HepG2 (cell line): ENCODE measurements at regions not wholly inside any gene's neighbourhood (a gene's known extent, or its start where the extent isn't known, plus 50 kb on each side); places are given as distances from the start of the nearest gene placed in this dataset.

Experiments
- ATAC-seq: fragments of 200-7000 bp; cut with Tn5 transposase; 3 replicates; pipeline ENCODE4 v1.9.1; 2020; ENCODE audit warnings: mild to moderate bottlenecking, moderate library complexity
- BruUV-seq: library from RNA; stranded (reverse); fragments of 400-500 nt; replicated peaks from 2 replicates; lab custom pipeline; 2021; lab: Mats Ljungman, UMichigan
- CTCF ChIA-PET: fragments of 300-600 bp; formaldehyde crosslinking; extraction: SDS; loops from one replicate; lab custom pipeline; 2021; ENCODE audit warnings: low total read pairs, inconsistent platforms, low intra/inter-chr PET ratio; lab: Yijun Ruan, JAX
- POLR2A ChIA-PET: fragments of 350-600 bp; sonication (Branson Sonifier 250); formaldehyde crosslinking; loops from one replicate; lab custom pipeline; 2020; ENCODE audit warnings: antibody characterized with exemption, inconsistent platforms; lab: Yijun Ruan, JAX
- DNase-seq: peaks from one replicate; pipeline ENCODE4 v3.0.0-alpha.2; 2015; ENCODE audit warnings: low spot score
- FAIRE-seq: peaks from 3 replicates; lab custom pipeline; 2011; peaks lifted over from hg19 to GRCh38; lab: Jason Lieb, UNC
- H2AFZ ChIP-seq: one replicate; pipeline ENCODE4 v1.6.1; 2011; ENCODE audit warnings: low read length, inconsistent platforms
- H3K27ac ChIP-seq: fragments of 300-600 bp; 3 replicates; pipeline ENCODE4 v1.8.0; 2011; ENCODE audit warnings: mixed run types, mild to moderate bottlenecking, mixed read lengths, low read length, inconsistent platforms; ENCODE audit not compliant: insufficient read depth; ENCODE audit errors: extremely low read length
- H3K27me3 ChIP-seq, 2 experiments: fragments of 200-600 bp in 1 of 2; 2 replicates in 1 of 2; 3 replicates in 1 of 2; pipeline versions ENCODE4 v1.6.0 to v1.8.0; 2011; ENCODE audit warnings: low read length in 2 of 2, mild to moderate bottlenecking in 2 of 2, moderate library complexity in 2 of 2, inconsistent platforms in 1 of 2; ENCODE audit not compliant: insufficient read depth in 2 of 2, control insufficient read depth in 1 of 2
- H3K36me3 ChIP-seq, 2 experiments: fragments of 200-600 bp in 1 of 2; replicated peaks in 1 of 2; 2 replicates in 1 of 2; 3 replicates in 1 of 2; pipeline versions ENCODE4 v1.5.1 to v1.8.0; 2011; ENCODE audit warnings: low read length in 2 of 2, inconsistent platforms in 1 of 2; ENCODE audit not compliant: insufficient read depth in 2 of 2, control insufficient read depth in 1 of 2
- H3K4me1 ChIP-seq: 2 replicates; pipeline ENCODE4 v1.5.1; 2012; ENCODE audit warnings: low read length, inconsistent platforms; ENCODE audit not compliant: insufficient read depth
- H3K4me2 ChIP-seq: 2 replicates; pipeline ENCODE4 v1.6.0; 2011; ENCODE audit warnings: low read depth, low read length, inconsistent platforms
- H3K4me3 ChIP-seq, 3 experiments: fragments of 200-600 bp in 1 of 3; sonication (generic), shearing (Covaris generic) in 1 of 3; replicated peaks in 1 of 3; 2 replicates each; pipeline ENCODE4 v1.5.1; 2011 to 2016; ENCODE audit warnings: low read length in 3 of 3, inconsistent platforms in 2 of 3, low read depth in 2 of 3, mild to moderate bottlenecking in 2 of 3, control low read depth in 1 of 3, mixed read lengths in 1 of 3; ENCODE audit not compliant: insufficient read depth in 1 of 3
- H3K79me2 ChIP-seq: one replicate; pipeline ENCODE4 v1.6.1; 2011; ENCODE audit warnings: low read length, inconsistent platforms; ENCODE audit not compliant: insufficient read depth
- H3K9ac ChIP-seq: 2 replicates; pipeline ENCODE4 v1.6.0; 2011; ENCODE audit warnings: mild to moderate bottlenecking, low read depth, low read length, inconsistent platforms; ENCODE audit not compliant: insufficient read depth
- H3K9me3 ChIP-seq: 2 replicates; pipeline ENCODE4 v1.5.1; 2012; ENCODE audit warnings: mild to moderate bottlenecking, low read length
- H4K20me1 ChIP-seq: 2 replicates; pipeline ENCODE4 v1.6.0; 2011; ENCODE audit warnings: inconsistent platforms, mild to moderate bottlenecking, low read length, moderate library complexity; ENCODE audit not compliant: insufficient read depth
- ETV6 ChIP-seq: sonication (generic); formaldehyde crosslinking; conservative IDR thresholded peaks from 2 replicates; pipeline ENCODE4 v1.4.0; 2020; ENCODE audit warnings: missing genetic modification reagents
- HNRNPLL ChIP-seq: fragments of 200-400 bp; formaldehyde crosslinking; IDR thresholded peaks from 2 replicates; pipeline ENCODE4 v1.6.1; 2017; ENCODE audit warnings: mild to moderate bottlenecking, low read depth, low read length; ENCODE audit not compliant: poor library complexity, severe bottlenecking
- LCORL ChIP-seq, 2 experiments: fragments of 450-650 bp in 1 of 2; sonication (generic) in 1 of 2; formaldehyde crosslinking in 1 of 2; IDR thresholded peaks; 2 replicates each; pipeline versions ENCODE4 v1.5.0 to v1.6.1; 2017 to 2020; ENCODE audit warnings: antibody characterized with exemption in 1 of 2, missing genetic modification reagents in 1 of 2
- NCOA1 ChIP-seq: sonication (generic); formaldehyde crosslinking; IDR thresholded peaks from 2 replicates; pipeline ENCODE4 v1.9.0; 2021; ENCODE audit warnings: missing genetic modification reagents
- NFKBIZ ChIP-seq: IDR thresholded peaks from 2 replicates; pipeline ENCODE4 v1.6.1; 2018; ENCODE audit warnings: missing genetic modification reagents, missing compliant biosample characterization
- NKX3-1 ChIP-seq: sonication (generic); formaldehyde crosslinking; IDR thresholded peaks from 2 replicates; pipeline ENCODE4 v1.5.0; 2020; ENCODE audit warnings: missing genetic modification reagents
- STAT5B ChIP-seq: sonication (generic); formaldehyde crosslinking; IDR thresholded peaks from 2 replicates; pipeline ENCODE4 v1.4.0; 2020; ENCODE audit warnings: missing genetic modification reagents
- SYNCRIP ChIP-seq: fragments of 200-400 bp; formaldehyde crosslinking; IDR thresholded peaks from 2 replicates; pipeline ENCODE4 v1.6.1; 2018; ENCODE audit warnings: mild to moderate bottlenecking, low read depth, low read length; ENCODE audit not compliant: insufficient read depth
- ZNF331 ChIP-seq: sonication (generic); formaldehyde crosslinking; IDR thresholded peaks from 2 replicates; pipeline ENCODE4 v1.4.0; 2020; ENCODE audit warnings: missing genetic modification reagents
- WGBS: methylation state at CpG from one replicate; pipeline ENCODE4 v1.1.6; 2017; ENCODE audit warnings: low lambda C conversion rate; 5-methylcytosine and 5-hydroxymethylcytosine counted together
- in situ Hi-C: cut with HindIII; loops from 2 replicates; pipeline ENCODE4 v1.10.0; 2017; ENCODE audit warnings: low pct_unique_long_range_greater_than_20kb; ENCODE audit not compliant: extremely low pct_ligation_motif_present
- intact Hi-C: fragments of 100-400 bp; cut with micrococcal nuclease; formaldehyde crosslinking; loops from one replicate; pipeline ENCODE4 v1.10.0; 2022; ENCODE audit not compliant: unreplicated experiment
- TF ChIP-seq, protein P1 (sequence below): sonication (generic); formaldehyde crosslinking; IDR thresholded peaks from 2 replicates; pipeline ENCODE4 v1.4.0; 2020; ENCODE audit warnings: missing genetic modification reagents, mild to moderate bottlenecking, borderline replicate concordance
- TF ChIP-seq, protein P2 (sequence below): sonication (generic); formaldehyde crosslinking; IDR thresholded peaks from 2 replicates; pipeline ENCODE4 v1.9.0; 2021; ENCODE audit warnings: missing genetic modification reagents, borderline replicate concordance
- TF ChIP-seq, protein P3 (sequence below): IDR thresholded peaks from 2 replicates; pipeline ENCODE4 v1.6.1; 2018; ENCODE audit warnings: missing genetic modification reagents
- TF ChIP-seq, protein P4 (sequence below), 2 experiments: sonication (generic) in 1 of 2; formaldehyde crosslinking in 1 of 2; IDR thresholded peaks; 2 replicates each; pipeline versions ENCODE4 v1.4.0 to v1.6.1; 2018 to 2020; ENCODE audit warnings: missing genetic modification reagents in 2 of 2, borderline replicate concordance in 1 of 2, low read depth in 1 of 2, mild to moderate bottlenecking in 1 of 2, missing biosample characterization in 1 of 2

DNA sequence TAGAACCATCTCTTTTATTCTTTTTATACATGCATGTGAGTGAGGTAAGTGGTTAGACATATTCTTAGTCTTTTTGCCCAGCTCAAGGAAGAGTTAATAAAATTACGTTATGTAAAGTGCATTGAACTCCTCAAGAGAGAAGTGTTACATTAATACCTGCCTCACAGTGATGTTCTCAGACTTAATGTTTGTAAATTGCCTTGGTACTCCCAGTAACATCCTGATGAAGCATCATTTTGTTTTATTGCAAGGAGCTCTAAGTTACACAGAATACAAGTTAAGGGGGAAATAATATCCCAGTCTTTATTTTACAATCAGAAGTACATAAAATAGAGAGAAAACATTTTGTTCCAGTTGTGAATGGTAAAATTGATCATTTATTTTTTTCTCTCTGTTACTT, 89.5 kb upstream of the ARRDC3 start (continued):
- TF ChIP-seq, protein P1, sequence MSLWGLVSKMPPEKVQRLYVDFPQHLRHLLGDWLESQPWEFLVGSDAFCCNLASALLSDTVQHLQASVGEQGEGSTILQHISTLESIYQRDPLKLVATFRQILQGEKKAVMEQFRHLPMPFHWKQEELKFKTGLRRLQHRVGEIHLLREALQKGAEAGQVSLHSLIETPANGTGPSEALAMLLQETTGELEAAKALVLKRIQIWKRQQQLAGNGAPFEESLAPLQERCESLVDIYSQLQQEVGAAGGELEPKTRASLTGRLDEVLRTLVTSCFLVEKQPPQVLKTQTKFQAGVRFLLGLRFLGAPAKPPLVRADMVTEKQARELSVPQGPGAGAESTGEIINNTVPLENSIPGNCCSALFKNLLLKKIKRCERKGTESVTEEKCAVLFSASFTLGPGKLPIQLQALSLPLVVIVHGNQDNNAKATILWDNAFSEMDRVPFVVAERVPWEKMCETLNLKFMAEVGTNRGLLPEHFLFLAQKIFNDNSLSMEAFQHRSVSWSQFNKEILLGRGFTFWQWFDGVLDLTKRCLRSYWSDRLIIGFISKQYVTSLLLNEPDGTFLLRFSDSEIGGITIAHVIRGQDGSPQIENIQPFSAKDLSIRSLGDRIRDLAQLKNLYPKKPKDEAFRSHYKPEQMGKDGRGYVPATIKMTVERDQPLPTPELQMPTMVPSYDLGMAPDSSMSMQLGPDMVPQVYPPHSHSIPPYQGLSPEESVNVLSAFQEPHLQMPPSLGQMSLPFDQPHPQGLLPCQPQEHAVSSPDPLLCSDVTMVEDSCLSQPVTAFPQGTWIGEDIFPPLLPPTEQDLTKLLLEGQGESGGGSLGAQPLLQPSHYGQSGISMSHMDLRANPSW (CRISPR knock-in tag) = no peak
- TF ChIP-seq ETV6 (no peak), HNRNPLL (no peak), ZNF331 (no peak), STAT5B (CRISPR knock-in tag) (no peak), SYNCRIP (no peak), NCOA1 (CRISPR knock-in tag) (no peak)

DNA sequence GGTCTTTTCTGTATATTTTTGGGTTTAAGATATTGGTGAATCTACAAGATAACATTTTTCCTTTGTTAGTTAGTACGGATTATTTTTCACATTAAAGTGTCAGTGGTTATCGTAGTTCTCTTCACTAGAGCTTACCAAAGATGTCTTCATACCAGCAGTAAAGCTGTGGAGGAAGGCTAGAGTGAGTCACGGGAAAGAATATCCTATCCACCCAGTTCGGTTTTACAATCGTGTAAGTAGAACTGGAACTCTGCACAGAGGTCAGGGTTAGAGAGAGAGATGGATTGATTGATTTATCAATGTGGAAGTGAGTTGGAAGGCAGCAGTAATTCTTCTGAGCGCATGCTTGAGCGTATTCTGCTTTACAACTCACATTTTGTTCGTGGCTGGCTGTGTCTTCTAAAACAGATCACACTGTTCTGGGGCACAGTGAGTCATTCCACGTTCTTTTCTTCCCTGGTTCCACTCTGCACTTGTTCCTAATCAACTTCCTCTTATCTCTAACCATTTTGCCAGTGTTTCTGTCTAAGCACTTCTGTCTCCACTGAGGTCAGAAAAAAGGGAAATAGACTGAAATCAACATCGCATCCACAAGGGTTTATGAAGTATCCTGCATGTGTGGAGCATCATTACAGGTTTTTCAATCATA, 86.5 kb upstream of the ARRDC3 start:
- WGBS = 17% methylated on average over 10 of the region's 10 CpGs
- BruUV-seq = no TSS peak
- H4K20me1 ChIP-seq = no peaks in the 10 kb centered on the region
- POLR2A ChIA-PET = no interaction called here
- H3K4me2 ChIP-seq = no peak overlapping the region
- H3K36me3 ChIP-seq = no peaks in the 10 kb centered on the region
- H3K27me3 ChIP-seq = no peaks in the 10 kb centered on the region
- H3K4me3 ChIP-seq = no peak overlapping the region
- ATAC-seq (no peak), FAIRE-seq (no peak), DNase-seq (no peak)
- no peaks in the 10 kb centered on the region for H3K9me3 ChIP-seq
- TF ChIP-seq NFKBIZ = no peak
- TF ChIP-seq, protein P2, sequence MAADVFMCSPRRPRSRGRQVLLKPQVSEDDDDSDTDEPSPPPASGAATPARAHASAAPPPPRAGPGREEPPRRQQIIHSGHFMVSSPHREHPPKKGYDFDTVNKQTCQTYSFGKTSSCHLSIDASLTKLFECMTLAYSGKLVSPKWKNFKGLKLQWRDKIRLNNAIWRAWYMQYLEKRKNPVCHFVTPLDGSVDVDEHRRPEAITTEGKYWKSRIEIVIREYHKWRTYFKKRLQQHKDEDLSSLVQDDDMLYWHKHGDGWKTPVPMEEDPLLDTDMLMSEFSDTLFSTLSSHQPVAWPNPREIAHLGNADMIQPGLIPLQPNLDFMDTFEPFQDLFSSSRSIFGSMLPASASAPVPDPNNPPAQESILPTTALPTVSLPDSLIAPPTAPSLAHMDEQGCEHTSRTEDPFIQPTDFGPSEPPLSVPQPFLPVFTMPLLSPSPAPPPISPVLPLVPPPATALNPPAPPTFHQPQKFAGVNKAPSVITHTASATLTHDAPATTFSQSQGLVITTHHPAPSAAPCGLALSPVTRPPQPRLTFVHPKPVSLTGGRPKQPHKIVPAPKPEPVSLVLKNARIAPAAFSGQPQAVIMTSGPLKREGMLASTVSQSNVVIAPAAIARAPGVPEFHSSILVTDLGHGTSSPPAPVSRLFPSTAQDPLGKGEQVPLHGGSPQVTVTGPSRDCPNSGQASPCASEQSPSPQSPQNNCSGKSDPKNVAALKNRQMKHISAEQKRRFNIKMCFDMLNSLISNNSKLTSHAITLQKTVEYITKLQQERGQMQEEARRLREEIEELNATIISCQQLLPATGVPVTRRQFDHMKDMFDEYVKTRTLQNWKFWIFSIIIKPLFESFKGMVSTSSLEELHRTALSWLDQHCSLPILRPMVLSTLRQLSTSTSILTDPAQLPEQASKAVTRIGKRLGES (CRISPR knock-in tag) = no peak
- TF ChIP-seq LCORL (IDR thresholded peaks at IDR 0.05) = no peak
- no peak for TF ChIP-seq LCORL (CRISPR knock-in tag; IDR thresholded peaks at IDR 0.05)
- TF ChIP-seq, protein P3, sequence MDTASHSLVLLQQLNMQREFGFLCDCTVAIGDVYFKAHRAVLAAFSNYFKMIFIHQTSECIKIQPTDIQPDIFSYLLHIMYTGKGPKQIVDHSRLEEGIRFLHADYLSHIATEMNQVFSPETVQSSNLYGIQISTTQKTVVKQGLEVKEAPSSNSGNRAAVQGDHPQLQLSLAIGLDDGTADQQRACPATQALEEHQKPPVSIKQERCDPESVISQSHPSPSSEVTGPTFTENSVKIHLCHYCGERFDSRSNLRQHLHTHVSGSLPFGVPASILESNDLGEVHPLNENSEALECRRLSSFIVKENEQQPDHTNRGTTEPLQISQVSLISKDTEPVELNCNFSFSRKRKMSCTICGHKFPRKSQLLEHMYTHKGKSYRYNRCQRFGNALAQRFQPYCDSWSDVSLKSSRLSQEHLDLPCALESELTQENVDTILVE (CRISPR knock-in tag) = no peak
- TF ChIP-seq, protein P4, sequence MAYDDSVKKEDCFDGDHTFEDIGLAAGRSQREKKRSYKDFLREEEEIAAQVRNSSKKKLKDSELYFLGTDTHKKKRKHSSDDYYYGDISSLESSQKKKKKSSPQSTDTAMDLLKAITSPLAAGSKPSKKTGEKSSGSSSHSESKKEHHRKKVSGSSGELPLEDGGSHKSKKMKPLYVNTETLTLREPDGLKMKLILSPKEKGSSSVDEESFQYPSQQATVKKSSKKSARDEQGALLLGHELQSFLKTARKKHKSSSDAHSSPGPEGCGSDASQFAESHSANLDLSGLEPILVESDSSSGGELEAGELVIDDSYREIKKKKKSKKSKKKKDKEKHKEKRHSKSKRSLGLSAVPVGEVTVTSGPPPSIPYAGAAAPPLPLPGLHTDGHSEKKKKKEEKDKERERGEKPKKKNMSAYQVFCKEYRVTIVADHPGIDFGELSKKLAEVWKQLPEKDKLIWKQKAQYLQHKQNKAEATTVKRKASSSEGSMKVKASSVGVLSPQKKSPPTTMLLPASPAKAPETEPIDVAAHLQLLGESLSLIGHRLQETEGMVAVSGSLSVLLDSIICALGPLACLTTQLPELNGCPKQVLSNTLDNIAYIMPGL (CRISPR knock-in tag; IDR thresholded peaks at IDR 0.05; ENCODE audit: borderline replicate concordance in 1 of 2, low read depth in 1 of 2) = no peak
- TF ChIP-seq NKX3-1 (CRISPR knock-in tag) = no peak
- intact Hi-C loops = no loop called here
- H3K79me2 ChIP-seq = no peaks in the 10 kb centered on the region
- in situ Hi-C loops = no loop called here
- H3K9ac ChIP-seq = no peak overlapping the region
- H2AFZ ChIP-seq = no peak overlapping the region
- H3K4me1 ChIP-seq = no peaks in the 10 kb centered on the region
- CTCF ChIA-PET = no interaction called here
- no peak overlapping the region for H3K27ac ChIP-seq
